LNCAP (cell line): ENCODE measurements at regions not wholly inside any gene's neighbourhood (a gene's known extent, or its start where the extent isn't known, plus 50 kb on each side); places are given as distances from the start of the nearest gene placed in this dataset.

Experiments
- CTCF ChIP-seq: fragments of 450-650 bp; IDR thresholded peaks from 2 replicates; pipeline ENCODE4 v1.5.1; 2017; ENCODE audit warnings: mild to moderate bottlenecking

DNA sequence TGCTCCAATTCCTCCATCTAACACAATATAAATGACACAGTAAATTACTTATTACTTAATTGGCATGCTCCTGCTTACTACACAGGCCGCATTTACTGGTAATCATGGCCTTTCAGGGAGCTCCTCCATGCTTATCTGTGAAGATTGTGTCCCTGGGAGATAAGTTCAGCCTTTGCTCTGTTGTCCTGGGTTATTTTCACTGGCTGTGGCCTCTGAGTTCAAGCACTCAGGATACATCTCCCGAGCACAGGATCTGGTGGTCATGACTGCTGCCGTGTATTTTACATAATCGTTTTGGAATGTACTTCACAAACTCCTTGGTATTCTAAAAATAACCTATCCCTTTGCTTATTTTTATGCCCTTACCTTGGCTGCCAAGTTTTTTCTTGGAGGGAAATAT lies 215.7 kb downstream of the ICE1 start:
- TF ChIP-seq CTCF = no peak

DNA sequence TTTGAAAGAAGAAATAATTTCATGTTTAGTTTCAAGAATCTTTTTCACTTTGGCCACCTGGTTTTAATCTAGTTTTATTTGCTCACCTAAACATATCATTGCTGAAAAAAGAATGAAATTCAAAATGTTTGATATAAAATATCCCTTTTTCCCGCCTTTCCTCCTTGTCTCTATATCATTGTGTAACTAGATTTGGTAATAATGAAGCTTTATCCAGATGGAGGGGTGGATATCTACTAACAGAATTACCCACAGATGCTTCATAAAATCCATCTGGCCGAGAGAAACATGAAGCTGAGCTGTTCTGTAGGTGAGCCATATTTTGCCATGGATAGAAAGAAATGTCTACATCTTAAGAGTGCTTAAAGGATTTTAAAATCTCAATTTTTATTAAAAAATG lies 214.7 kb downstream of the ICE1 start:
- no peak for TF ChIP-seq CTCF

DNA sequence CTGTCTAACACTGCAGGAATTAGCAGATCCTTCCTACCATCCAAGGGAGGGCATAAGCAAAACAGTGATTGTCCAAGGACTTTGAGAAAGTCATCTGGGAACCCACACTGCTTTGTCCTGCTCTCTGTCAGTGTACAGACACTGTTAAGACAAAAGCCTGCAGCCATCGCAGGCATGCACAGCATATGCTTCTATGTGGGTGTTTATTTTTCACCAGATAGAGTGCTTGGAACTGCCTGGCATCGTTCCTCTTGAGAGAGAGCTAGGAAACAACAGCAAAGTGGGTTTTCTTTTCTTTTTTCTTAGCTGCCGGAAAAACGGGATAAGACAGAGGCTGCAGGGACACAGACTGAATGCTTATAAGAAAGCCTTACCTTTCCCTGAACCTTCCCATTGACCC lies 212.3 kb downstream of the ICE1 start:
- TF ChIP-seq CTCF = no peak

DNA sequence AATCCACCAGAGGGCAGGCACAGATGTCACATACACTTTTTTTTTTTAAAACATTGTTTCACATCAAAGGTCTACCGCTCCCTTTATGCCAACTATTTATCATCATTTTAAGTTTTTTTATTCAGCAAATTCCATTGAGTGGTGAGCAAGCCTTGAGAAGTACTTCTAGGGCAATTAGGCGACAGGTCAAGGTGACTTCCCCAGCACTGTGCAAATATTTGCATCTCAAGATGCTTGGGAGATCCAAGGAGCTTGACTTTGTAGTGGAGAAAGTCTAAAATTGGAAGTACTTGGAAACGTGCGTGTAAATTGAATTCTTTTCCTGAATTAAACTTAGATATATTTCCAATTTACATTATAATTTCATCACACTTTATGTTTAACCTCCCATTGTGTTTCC lies 211.1 kb downstream of the ICE1 start:
- no peak for TF ChIP-seq CTCF

DNA sequence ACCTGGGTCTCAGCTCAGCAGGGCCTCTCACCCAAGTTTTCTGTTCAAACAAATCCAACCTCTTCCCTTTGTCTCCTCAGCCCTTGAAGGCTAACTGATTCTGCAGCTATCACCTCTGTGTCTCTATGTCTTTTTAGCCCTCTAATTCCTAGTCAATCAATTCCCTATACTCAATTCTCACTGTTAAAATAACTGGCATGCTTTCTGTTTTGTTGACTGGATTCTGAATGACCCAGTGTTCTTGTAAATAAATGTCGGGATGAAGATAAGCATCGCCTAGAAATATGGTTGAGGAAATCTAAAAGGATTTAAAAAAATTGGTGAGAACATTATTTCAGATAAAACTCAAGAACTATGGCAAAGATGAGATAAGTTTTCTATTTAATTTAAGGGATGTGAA lies 210.2 kb downstream of the ICE1 start:
- no peak for TF ChIP-seq CTCF

GRCh38 chr5:5629607-5629978 lies 207.1 kb downstream of the ICE1 start:
- TF ChIP-seq CTCF = no peak

DNA sequence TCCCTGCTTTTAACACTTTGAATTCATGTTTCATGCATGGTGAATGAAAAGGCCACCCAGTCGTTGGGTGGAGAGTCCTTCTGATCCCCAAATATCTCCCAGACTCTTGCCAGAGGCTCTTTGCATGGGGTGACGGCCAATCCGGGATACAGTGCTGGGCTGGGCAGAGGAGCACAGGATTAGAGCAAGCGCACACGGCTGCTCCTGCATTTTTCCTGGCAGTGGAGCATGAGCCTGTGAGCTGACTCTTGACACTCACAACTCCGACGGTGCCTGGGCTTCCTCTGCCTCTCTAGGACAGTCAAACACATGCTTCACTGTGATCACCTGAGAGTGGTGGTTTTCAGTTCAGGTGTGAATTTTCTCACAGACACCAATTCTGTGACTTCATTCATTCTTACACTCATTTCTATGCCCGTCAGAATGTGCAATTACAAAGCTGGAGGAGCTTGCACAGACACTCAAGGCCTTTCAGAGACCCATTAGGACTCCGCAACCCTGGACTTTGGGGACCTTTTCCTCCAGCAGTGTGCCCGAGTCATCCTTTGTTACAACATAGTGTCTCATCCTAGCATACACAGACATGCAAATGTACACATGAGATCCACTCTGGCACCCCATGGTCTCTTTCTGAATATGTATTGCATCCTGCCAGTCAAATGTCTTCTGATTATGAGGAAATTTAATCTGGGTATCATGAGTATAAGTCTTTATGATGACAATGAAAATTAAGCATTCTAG lies 206.6 kb downstream of the ICE1 start:
- TF ChIP-seq CTCF = no peak

DNA sequence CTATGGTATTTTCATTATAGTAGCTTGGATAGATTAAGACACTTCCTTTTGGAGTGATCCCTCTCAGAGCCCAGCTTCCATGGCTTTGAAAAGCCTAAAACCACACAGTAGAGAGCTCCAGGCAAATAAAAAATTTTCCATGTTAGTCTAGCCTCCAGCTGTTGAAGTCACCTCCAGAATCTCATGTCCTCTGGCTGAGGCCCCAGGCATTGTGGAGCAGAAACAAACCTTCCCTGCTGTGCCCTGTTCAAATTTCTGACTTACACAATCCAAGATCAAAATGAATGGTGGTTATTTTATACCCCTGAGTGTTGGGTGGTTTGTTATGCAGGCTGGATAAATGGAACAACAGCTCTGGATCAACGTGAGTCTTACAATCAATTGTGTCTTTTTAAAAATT lies 203.9 kb downstream of the ICE1 start:
- no peak for TF ChIP-seq CTCF
